ENCODE measurements at regions not wholly inside any gene's neighbourhood (a gene's known extent, or its start where the extent isn't known, plus 50 kb on each side); places are given as distances from the start of the nearest gene placed in this dataset.

DNA sequence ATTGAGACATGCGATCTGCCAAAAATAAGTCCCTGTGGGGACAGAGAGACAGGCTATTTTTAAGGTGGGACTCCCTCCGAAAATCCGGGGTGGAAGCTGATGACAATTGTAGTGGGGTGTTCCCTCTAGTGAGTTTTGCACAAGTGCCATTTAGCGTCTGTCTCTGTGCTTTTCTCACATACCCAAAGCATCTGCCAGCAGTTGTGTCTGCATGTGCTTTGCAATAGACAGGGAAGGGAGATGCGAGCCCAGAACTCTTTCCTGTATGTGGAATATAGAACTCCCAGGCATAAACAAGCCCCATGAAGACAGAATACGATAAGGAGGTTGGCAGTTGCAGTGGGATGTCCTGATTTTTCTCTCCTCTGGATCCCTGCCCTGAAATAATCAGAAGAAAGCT is 282.7 kb upstream of the XYLT1 start:
- H3K4me3 ChIP-seq (ENCODE audit: low read depth, low read length): no peak overlapping the region
- TF ChIP-seq, protein P1, sequence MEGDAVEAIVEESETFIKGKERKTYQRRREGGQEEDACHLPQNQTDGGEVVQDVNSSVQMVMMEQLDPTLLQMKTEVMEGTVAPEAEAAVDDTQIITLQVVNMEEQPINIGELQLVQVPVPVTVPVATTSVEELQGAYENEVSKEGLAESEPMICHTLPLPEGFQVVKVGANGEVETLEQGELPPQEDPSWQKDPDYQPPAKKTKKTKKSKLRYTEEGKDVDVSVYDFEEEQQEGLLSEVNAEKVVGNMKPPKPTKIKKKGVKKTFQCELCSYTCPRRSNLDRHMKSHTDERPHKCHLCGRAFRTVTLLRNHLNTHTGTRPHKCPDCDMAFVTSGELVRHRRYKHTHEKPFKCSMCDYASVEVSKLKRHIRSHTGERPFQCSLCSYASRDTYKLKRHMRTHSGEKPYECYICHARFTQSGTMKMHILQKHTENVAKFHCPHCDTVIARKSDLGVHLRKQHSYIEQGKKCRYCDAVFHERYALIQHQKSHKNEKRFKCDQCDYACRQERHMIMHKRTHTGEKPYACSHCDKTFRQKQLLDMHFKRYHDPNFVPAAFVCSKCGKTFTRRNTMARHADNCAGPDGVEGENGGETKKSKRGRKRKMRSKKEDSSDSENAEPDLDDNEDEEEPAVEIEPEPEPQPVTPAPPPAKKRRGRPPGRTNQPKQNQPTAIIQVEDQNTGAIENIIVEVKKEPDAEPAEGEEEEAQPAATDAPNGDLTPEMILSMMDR (IDR thresholded peaks at IDR 0.05; ENCODE audit: low read depth, low read length, missing control alignments): no peak
- no peak for DNase-seq (ENCODE audit: low read depth)
- in situ Hi-C loops (cut with HindIII; ENCODE audit: low sequenced_read_pairs): no loop called here

- in situ Hi-C loops (cut with HindIII; ENCODE audit: low sequenced_read_pairs): no loop called here
- H3K4me3 ChIP-seq (ENCODE audit: low read depth, low read length): no peak overlapping the region
- TF ChIP-seq, protein P1 (IDR thresholded peaks at IDR 0.05; ENCODE audit: low read depth, low read length, missing control alignments): no peak
- no peak for DNase-seq (ENCODE audit: low read depth)
Measured at GRCh38 chr16:17749706-17750105, 278.9 kb upstream of the XYLT1 start.

- in situ Hi-C loops (cut with HindIII; ENCODE audit: low sequenced_read_pairs): no loop called here
Measured at GRCh38 chr16:17748044-17748719, 277.4 kb upstream of the XYLT1 start.

GRCh38 chr16:17747081-17747756 is 276.5 kb upstream of the XYLT1 start:
- in situ Hi-C loops (cut with HindIII; ENCODE audit: low sequenced_read_pairs): no loop called here
- no peak for DNase-seq (ENCODE audit: low read depth)
- no peak overlapping the region for H3K4me3 ChIP-seq (ENCODE audit: low read depth, low read length)
- TF ChIP-seq, protein P1 (IDR thresholded peaks at IDR 0.05; ENCODE audit: low read depth, low read length, missing control alignments): no peak

More at GRCh38 chr16:17748044-17748719, 277.4 kb upstream of the XYLT1 start:
- no peak overlapping the region for H3K4me3 ChIP-seq (ENCODE audit: low read depth, low read length)
- TF ChIP-seq, protein P1 (IDR thresholded peaks at IDR 0.05; ENCODE audit: low read depth, low read length, missing control alignments): no peak
- DNase-seq (ENCODE audit: low read depth): no peak

DNA sequence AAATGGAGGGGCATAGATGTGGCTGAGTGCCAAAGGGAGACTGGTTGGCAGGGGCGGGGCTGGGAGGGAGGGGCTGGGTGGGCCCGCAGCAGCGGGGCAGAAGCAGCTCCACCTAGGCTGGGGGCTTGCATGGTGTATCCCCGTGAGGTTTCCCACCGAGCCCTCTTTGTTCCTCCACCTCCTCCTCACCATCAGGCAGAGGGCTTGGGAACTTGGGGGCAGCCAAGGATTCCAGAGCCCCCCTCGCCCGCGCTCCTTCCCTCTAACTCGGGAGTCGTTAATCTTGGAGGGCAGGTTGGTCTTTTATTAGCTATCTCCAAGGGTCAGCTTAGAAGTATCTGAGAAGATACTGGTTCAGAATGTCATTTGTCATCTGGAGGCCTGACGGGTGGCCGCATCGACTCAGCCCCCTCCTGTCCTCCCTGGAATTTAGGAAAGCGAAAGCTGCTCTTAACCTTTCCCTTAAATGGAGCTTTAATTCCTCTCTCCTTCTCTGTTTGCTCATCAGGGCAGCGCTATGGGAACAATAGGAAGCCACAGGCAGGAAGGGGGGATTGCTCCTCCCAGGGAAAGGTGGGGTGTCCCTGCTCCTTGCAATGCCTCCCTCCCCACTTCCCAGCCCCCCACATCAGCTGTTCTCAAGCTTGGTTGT is 274.3 kb upstream of the XYLT1 start:
- TF ChIP-seq, protein P1 (IDR thresholded peaks at IDR 0.05; ENCODE audit: low read depth, low read length, missing control alignments): no peak
- DNase-seq (ENCODE audit: low read depth): no peak
- peak overlapping the region; percentile 28 for H3K4me3 ChIP-seq (ENCODE audit: low read depth, low read length)
- in situ Hi-C loops (cut with HindIII; ENCODE audit: low sequenced_read_pairs): no loop called here

DNA sequence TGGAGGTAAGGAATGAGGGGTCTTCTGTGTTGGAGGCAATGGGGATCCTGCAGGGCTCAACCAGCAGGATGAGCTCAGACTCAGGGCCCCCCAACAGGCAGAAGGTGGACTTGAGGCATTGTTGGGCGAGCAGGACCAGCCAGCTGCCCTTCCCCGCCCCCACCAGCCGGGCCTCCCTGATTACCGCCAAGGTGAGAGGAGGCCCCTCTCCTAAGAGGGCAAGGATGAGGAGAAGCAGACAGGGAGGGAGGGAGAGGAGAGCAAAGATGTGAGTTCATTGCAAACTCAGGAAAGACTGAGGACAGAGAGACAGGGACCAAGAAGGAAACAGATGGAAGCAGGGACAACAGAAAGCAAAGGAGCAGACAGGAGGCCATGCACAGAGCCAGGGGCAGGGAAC is 272.8 kb upstream of the XYLT1 start:
- no peak overlapping the region for H3K4me3 ChIP-seq (ENCODE audit: low read depth, low read length)
- no peak for DNase-seq (ENCODE audit: low read depth)
- in situ Hi-C loops (cut with HindIII; ENCODE audit: low sequenced_read_pairs): no loop called here
- TF ChIP-seq, protein P1 (IDR thresholded peaks at IDR 0.05; ENCODE audit: low read depth, low read length, missing control alignments): no peak

Data from astrocyte of the cerebellum (primary cell).